Ectodermal cell (in vitro differentiated cells): ENCODE measurements at regions not wholly inside any gene's neighbourhood (a gene's known extent, or its start where the extent isn't known, plus 50 kb on each side); places are given as distances from the start of the nearest gene placed in this dataset.

Experiments used
- H3K27ac ChIP-seq: 2 replicates; pipeline ENCODE4 v1.7.0; 2013; ENCODE audit warnings: mild to moderate bottlenecking, low read depth, low read length; ENCODE audit not compliant: insufficient read depth, poor library complexity, severe bottlenecking
- H3K27me3 ChIP-seq: 2 replicates; pipeline ENCODE4 v1.7.0; 2013; ENCODE audit warnings: mild to moderate bottlenecking, low read length; ENCODE audit not compliant: insufficient read depth, control insufficient read depth, poor library complexity, severe bottlenecking
- H3K36me3 ChIP-seq: one replicate; pipeline ENCODE4 v1.7.0; 2013; ENCODE audit warnings: low read length; ENCODE audit not compliant: control insufficient read depth, insufficient read depth
- H3K4me1 ChIP-seq: one replicate; pipeline ENCODE4 v1.7.0; 2013; ENCODE audit warnings: low read length; ENCODE audit not compliant: control insufficient read depth, insufficient read depth
- H3K4me3 ChIP-seq: 2 replicates; pipeline ENCODE4 v1.7.0; 2013; ENCODE audit warnings: low read depth, low read length, control low read depth; ENCODE audit not compliant: insufficient read depth
- H3K9me3 ChIP-seq: 2 replicates; pipeline ENCODE4 v1.7.0; 2013; ENCODE audit warnings: mild to moderate bottlenecking, low read length, moderate library complexity; ENCODE audit not compliant: control insufficient read depth
- WGBS, 2 experiments: methylation state at CpG; one replicate each; pipeline ENCODE4 v1.1.7; 2013; ENCODE audit warnings: missing lambda C conversion rate in 2 of 2; 5-methylcytosine and 5-hydroxymethylcytosine counted together

DNA sequence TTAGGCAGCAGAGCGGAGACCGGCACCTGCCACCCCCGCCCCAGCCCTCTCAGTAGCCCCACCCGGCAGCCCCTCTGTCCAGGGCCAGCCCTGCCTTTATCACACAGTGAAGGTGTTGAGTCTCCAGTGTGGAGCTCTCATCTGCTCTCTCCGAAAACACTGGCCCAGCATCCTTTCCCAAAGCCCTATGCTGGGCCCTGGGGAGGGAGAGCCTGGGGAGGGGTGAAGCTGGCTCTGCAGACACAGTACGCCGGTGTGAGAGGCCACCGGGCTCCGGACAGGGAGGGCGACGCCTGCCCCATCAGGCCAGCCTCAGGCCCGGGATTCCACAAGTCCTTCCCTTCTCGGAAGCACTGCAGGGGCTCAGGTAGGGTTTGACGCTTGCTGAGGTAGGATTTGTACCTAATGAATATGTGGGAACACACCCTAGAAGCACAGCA lies 186.9 kb downstream of the ERMARD start:
- WGBS, 2 experiments, result 85 to 86% methylated on average over 14 of the region's 14 CpGs
- peaks cover 28% of the 10 kb centered on the region for H3K4me1 ChIP-seq
- no peaks in the 10 kb centered on the region for H3K9me3 ChIP-seq
- no peak overlapping the region for H3K27ac ChIP-seq
- H3K27me3 ChIP-seq, result peaks cover 5% of the 10 kb centered on the region
- H3K36me3 ChIP-seq, result no peaks in the 10 kb centered on the region
- no peak overlapping the region for H3K4me3 ChIP-seq

DNA sequence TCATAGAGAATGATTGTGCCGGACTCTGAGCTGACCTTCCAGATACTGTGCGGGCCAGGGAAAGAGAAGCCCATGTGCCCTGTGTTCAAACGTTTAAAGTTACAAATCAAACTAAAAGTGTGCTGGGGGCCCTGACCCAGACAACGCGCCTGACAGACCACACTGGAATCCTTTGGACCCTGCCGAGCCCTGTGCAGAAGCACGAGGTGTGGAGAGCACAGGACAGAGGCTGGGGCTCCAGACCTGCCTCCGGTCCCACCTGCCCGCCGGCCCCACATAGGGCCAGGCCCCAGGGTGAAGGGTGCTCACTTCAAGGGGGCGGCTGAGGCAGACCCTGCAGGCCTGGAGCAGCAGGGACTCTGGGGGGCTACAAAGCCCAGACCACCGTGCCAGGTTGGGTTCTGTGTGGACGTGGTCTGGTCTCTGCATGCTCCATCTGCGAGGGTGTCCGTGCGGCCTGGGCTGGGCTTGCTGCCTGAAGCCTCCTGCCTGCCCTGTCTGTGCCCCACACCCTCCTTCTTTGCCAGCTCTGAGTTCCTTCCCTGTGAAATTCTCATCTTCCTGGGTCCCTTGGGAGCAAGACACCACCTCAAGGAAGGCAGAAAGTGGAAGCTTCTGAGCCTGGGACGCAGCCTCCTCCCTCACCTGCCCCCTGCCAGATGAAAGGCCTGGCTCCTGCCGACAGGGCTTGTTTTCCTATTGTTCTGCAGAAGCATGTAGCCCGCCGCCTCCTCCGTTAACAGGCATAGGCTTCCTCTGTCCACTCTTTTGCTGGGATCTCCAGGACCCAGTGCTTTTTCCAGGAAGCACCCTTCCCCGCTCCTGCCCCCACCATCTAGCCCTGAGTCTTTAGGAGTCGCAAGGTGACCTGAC lies 186.2 kb downstream of the ERMARD start:
- Histone ChIP-seq H3K27me3 (peaks cover 5% of the 10 kb centered on the region), H3K4me3 (no peak overlapping the region), H3K36me3 (no peaks in the 10 kb centered on the region), H3K4me1 (peaks cover 30% of the 10 kb centered on the region), H3K27ac (no peak overlapping the region), H3K9me3 (no peaks in the 10 kb centered on the region)
- 80% methylated on average over 23 of the region's 23 CpGs for WGBS, 2 experiments

DNA sequence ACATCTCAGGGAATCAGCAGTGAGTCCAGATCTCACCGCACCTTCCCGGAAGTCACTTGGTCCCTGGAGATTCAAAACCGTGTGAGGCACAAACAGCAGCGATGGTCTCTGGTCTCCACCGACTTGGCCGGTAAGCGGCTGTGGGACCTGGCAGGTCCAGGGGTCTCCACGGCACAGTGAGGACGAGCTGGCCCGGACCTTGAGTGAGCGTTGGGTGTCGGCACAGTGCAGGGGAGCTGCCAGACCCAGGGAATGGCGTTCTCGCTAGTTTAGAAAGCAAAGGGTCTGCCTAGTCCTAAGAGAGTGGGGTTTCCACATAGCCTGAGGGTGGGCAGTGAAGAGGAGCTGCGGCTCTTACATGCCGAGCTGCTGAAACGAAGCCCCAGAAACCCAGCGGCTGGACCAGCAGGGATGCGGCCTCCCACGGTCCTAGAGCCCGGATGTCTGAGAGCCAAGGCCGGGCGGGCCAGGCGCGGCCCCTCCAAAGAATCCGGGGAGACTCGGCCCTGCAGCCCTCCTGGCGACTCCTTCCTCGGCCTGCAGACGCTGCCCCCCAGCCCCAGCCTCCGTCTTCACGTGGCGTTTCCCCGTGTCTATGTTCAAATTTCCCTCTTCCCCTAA lies 185.0 kb downstream of the ERMARD start:
- WGBS, 2 experiments, result 83 to 84% methylated on average over 34 of the region's 34 CpGs
- H3K36me3 ChIP-seq, result no peaks in the 10 kb centered on the region
- H3K4me3 ChIP-seq, result no peak overlapping the region
- no peaks in the 10 kb centered on the region for H3K9me3 ChIP-seq
- H3K4me1 ChIP-seq, result peaks cover 36% of the 10 kb centered on the region
- no peak overlapping the region for H3K27ac ChIP-seq
- peaks cover 5% of the 10 kb centered on the region for H3K27me3 ChIP-seq

DNA sequence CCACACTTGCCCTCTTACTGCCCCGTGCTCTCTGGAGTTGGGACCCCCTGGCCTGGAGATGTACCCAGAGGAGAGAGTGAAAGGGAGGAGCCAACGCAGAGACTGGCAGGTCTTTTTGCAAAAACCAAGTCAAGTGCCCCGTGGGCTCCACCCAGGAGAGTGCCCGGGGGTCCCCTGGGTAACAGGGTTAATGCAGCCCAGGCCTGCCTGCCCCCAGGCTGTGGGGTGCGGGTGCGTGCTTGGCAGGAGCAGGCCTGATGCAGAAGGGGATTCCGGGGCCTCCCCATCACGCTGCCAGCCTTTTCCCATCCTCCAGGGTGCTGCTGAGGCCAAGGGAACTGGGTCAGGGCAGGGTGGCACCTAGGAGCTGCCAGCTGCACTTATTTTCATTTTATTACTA lies 184.4 kb downstream of the ERMARD start:
- H3K4me1 ChIP-seq, result peaks cover 32% of the 10 kb centered on the region

GRCh38 chr6:169935348-169935718 lies 183.9 kb downstream of the ERMARD start:
- H3K36me3 ChIP-seq, result no peaks in the 10 kb centered on the region
- peaks cover 5% of the 10 kb centered on the region for H3K27me3 ChIP-seq
- WGBS, 2 experiments, result 91 to 92% methylated on average over 14 of the region's 14 CpGs
- no peaks in the 10 kb centered on the region for H3K9me3 ChIP-seq
- no peak overlapping the region for H3K27ac ChIP-seq
- no peak overlapping the region for H3K4me3 ChIP-seq
- peaks cover 27% of the 10 kb centered on the region for H3K4me1 ChIP-seq

More for the DNA sequence above, 184.4 kb downstream of the ERMARD start:
- Histone ChIP-seq H3K27ac (no peak overlapping the region), H3K9me3 (no peaks in the 10 kb centered on the region), H3K27me3 (peaks cover 5% of the 10 kb centered on the region), H3K4me3 (no peak overlapping the region), H3K36me3 (no peaks in the 10 kb centered on the region)
- WGBS, 2 experiments, result 94 to 95% methylated on average over 8 of the region's 8 CpGs

- peaks cover 22% of the 10 kb centered on the region for H3K4me1 ChIP-seq
- H3K4me3 ChIP-seq, result no peak overlapping the region
- WGBS, 2 experiments, result 94 to 95% methylated on average over 22 of the region's 22 CpGs
- peaks cover 5% of the 10 kb centered on the region for H3K27me3 ChIP-seq
- H3K27ac ChIP-seq, result no peak overlapping the region
- H3K36me3 ChIP-seq, result no peaks in the 10 kb centered on the region
- H3K9me3 ChIP-seq, result no peaks in the 10 kb centered on the region
Observed at GRCh38 chr6:169934699-169935347, 183.4 kb downstream of the ERMARD start.

GRCh38 chr6:169933839-169934698 lies 182.6 kb downstream of the ERMARD start:
- H3K27ac ChIP-seq, result no peak overlapping the region
- peaks cover 5% of the 10 kb centered on the region for H3K27me3 ChIP-seq
- H3K36me3 ChIP-seq, result no peaks in the 10 kb centered on the region
- H3K9me3 ChIP-seq, result no peaks in the 10 kb centered on the region
- H3K4me3 ChIP-seq, result no peak overlapping the region
- WGBS, 2 experiments, result 95 to 96% methylated on average over 37 of the region's 37 CpGs
- peaks cover 22% of the 10 kb centered on the region for H3K4me1 ChIP-seq

- Histone ChIP-seq H3K4me3 (no peak overlapping the region), H3K9me3 (no peaks in the 10 kb centered on the region), H3K36me3 (no peaks in the 10 kb centered on the region), H3K27me3 (peaks cover 4% of the 10 kb centered on the region), H3K27ac (no peak overlapping the region), H3K4me1 (peaks cover 18% of the 10 kb centered on the region)
- 78 to 80% methylated on average over 17 of the region's 17 CpGs for WGBS, 2 experiments
Observed at GRCh38 chr6:169933251-169933821, 181.9 kb downstream of the ERMARD start.

DNA sequence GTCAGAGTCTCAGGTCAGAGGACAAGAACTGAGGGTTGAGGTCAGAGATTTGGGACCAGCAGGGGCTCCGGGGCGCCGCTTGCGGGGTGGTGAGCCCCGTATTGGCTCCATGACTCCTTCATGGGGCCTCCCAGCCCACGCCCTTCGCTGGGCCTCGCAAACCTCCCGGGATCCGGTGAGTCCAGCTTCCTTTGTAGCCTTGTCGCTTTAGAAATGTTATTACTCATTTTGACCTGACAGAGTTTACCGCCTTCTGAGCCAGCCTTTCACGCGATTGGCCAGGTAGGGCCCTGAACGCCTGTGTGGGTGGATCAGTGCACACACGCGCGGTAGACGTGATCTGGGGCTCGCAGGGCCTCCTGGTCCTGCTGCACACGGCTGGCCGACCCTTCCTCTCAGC lies 181.1 kb downstream of the ERMARD start:
- 89 to 90% methylated on average over 22 of the region's 22 CpGs for WGBS, 2 experiments
- Histone ChIP-seq H3K27me3 (no peaks in the 10 kb centered on the region), H3K27ac (no peak overlapping the region), H3K4me3 (no peak overlapping the region), H3K9me3 (no peaks in the 10 kb centered on the region), H3K4me1 (peaks cover 9% of the 10 kb centered on the region), H3K36me3 (no peaks in the 10 kb centered on the region)
